H1 (cell line): ENCODE measurements at regions not wholly inside any gene's neighbourhood (a gene's known extent, or its start where the extent isn't known, plus 50 kb on each side); places are given as distances from the start of the nearest gene placed in this dataset.

Source experiments
- CHD7 ChIP-seq: fragments of 300-600 bp; sonication (generic); IDR thresholded peaks from 2 replicates; pipeline ENCODE4 v1.7.1; 2012; ENCODE audit warnings: low read length, moderate library complexity, mild to moderate bottlenecking, inconsistent platforms; ENCODE audit not compliant: insufficient replicate concordance
- CTCF ChIP-seq, 3 experiments: IDR thresholded peaks; 1 replicate in 2 of 3; 2 replicates in 1 of 3; pipeline versions ENCODE4 v1.5.1 to v1.6.1; 2011; ENCODE audit warnings: low read length in 3 of 3, mild to moderate bottlenecking in 3 of 3, inconsistent platforms in 2 of 3, low read depth in 1 of 3, moderate library complexity in 1 of 3; ENCODE audit not compliant: insufficient read depth in 1 of 3; ENCODE audit errors: control extremely low read depth in 1 of 3
- RNF2 ChIP-seq: fragments of 200-900, 300-1000 bp; sonication (generic); IDR thresholded peaks from 2 replicates; pipeline ENCODE4 v1.7.1; 2016; ENCODE audit warnings: borderline replicate concordance, low read depth, mild to moderate bottlenecking, antibody characterized with exemption, low read length; ENCODE audit not compliant: poor library complexity, severe bottlenecking; ENCODE audit errors: missing control alignments
- SIRT6 ChIP-seq: IDR thresholded peaks from one replicate; pipeline ENCODE4 v1.7.1; 2012; ENCODE audit warnings: low read length, inconsistent platforms

- TF ChIP-seq CHD7 (no peak), SIRT6 (no peak), RNF2 (no peak), CTCF (IDR thresholded peaks at IDR 0.05; ENCODE audit: control extremely low read depth in 1 of 3, insufficient read depth in 1 of 3, low read depth in 1 of 3, low read length in 3 of 3) (no peak)
Observed at GRCh38 chr2:109679225-109679624, 65.1 kb downstream of the SOWAHC start (continued).
